GM18870 (cell line): ENCODE measurements at regions not wholly inside any gene's neighbourhood (a gene's known extent, or its start where the extent isn't known, plus 50 kb on each side); places are given as distances from the start of the nearest gene placed in this dataset.

ENCODE experiments used
- ATAC-seq: cut with Tn5 transposase; IDR thresholded peaks from one replicate; pipeline ENCODE4 v1.9.1; 2021; ENCODE audit warnings: moderate library complexity; ENCODE audit not compliant: unreplicated experiment

- ATAC-seq = no peak
These were observed 449.5 kb upstream of the PSMD7 start for GRCh38 chr16:73847090-73847489.

GRCh38 chr16:73846356-73846755 lies 450.3 kb upstream of the PSMD7 start:
- no peak for ATAC-seq

DNA sequence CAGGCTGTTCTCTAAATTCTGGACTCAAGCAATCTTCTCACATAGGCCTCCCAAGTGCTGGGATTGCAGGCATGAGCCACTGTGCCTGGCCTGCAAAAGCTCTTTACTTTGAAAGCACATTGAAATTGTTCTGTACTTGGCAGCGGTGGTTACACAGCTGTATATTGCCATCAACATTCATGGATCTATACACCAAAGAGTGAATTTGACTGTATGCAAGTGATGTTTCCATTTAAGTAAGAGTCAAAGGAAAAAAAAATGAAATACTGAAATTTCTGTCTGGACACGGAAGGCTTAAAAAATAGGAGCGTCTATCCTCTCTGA lies 450.6 kb upstream of the PSMD7 start:
- no peak for ATAC-seq

DNA sequence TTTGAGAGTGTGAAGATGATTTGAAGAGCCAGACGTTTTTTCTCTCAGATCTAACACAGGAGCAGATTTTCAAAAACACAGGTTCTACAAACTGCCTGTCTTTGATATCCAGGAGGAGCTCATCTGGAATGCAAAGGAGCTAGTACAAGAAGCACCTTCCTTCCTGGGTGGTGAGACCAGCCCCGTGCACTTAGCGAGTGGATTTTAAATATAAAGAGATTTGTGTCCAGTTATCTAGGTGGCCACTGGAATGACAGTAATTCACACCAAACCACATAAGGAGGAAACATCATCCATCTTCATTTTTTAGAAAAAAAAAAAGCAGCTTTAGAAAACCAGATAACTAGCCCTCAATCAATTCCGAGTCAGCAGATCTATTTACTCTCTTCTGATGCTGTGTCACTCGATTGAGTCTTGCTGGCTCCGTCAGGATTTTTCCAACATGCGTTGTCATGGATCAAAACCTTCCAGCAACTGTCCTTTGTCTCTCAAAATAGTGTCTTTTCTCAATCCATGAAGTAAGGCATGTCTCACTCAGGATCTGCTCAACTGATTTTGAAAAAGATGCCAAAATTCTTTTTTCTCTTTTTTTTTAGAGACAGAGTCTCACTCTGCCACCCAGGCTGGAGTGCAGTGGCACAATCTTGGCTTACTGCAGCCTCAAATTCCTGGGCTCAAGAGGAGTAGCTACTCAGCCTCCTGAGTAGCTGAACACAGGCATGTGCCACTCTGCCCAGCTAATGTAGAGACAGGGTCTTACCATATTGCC lies 451.2 kb upstream of the PSMD7 start:
- ATAC-seq = no peak

DNA sequence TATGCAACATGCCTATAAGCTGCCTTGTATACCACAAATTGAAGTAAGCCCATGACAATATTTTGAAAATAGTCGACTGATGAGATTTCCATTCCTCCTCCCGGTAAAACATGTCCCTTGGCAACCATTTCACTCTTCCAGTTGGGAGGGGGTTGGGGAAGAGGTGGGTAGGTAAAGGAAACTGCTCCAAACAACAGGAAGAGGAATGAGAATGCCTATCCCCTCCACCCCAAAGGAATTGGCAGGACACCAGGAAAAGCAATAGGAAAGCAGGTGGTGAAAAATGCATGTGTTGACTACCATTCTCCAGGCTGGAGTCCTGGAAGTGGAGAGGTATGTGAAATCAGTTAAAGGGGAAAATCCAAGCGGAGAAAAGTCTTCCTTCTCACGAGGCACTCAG lies 455.9 kb upstream of the PSMD7 start:
- no peak for ATAC-seq

DNA sequence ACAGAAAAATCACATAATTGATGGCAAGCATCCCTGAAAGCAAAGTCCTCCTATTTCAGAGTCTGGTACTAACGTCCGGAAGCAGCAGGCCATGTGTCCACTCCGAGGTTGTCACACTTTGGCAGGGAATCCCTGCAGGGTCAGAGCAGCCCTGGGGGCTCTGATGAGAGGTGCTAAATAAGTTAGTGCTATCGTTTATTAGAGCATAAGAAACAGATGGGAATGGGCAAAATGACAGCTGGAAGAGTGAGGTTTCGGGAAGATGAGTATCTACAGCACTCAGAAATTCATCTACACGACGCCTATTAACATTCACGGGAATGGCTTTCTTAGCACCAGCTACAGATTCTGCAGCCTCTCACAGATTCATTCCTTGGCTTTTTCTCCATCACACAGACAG lies 465.4 kb upstream of the PSMD7 start:
- ATAC-seq = no peak

DNA sequence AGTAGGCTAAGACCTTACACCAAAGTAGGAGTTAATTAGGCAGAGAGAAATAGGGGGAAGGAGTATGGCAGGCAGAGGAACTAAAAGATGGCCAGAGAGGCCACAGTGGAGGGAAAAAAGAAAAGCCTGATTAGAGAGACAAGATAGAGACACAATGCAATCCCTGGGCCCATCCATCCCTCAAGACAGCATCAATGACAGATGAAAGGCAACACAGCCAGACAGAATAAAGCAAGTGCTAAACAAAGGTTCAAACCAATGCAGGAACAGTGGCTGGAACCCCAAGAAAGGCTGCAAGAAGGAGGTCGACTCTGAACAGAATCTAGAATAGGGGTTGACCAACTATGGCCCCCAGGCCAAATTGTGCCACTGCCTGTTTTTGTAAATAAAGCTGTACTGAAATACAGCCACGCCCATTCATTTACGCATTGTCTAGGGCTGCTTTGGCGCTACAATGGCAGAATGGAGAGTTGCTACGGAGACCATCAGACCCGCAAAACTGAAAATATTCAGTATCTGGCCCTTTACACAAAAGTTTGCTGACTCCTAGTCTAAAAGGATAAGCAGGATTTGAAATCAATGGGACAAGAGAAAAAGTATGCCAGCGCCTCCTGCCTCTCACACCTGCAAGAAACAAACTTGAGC lies 473.3 kb upstream of the PSMD7 start:
- ATAC-seq = no peak

DNA sequence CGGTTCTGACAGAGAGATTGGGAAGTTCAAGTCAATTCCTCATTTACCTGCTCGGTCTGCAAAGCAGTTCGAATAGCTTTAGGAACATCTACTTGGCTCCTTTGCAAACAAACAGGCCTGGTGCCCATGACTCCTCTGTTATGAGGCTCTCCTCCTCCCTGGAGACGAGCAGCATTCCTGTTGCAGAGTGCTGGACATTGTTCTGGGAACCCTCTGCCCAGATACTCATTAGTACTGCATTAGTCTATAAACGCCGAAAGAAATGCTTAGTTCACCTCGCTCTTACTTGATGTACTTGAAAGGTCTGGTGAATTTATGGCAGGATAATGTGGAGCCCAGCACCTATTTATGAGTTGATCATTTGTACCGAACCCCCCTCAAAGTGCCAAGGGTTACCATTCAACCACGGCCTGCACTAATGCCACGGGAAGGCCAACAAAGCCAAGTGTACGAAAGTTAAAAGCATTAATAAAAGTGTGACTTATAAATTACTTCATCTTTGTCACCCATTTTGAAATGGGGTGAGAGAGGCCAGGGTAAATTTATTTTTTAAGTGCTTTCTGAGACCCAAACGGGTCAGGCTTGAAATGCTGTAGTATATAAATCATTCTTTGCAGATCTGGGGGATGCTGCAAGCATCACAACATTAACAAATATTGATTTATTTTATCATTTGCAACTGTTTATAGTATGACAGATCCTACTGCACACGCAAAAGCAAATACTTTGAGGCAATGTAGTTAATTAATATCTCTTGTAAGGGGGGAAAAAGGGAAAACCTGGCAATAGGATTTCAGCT lies 478.9 kb upstream of the PSMD7 start:
- ATAC-seq = no peak

DNA sequence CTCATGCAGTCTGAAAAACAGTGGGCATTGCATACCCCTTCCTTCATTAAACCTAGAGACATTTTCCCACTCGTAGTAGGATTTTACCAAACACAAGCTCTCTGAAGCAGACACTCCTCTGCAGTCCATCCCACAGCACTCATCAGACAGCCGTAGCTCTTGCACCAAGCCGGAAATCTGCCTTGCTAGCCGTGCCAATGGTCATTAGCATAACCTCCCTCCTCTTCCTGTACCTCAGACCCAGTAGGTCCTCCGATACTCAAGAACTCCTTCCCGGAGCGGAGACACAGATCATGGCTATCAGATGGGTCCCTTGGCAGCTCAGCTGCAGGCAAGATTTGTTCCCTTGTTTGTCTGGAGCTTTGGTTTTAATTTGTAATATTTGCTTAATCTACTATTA lies 483.1 kb upstream of the PSMD7 start:
- ATAC-seq = no peak

GRCh38 chr16:73804456-73804855 lies 492.2 kb upstream of the PSMD7 start:
- no peak for ATAC-seq

DNA sequence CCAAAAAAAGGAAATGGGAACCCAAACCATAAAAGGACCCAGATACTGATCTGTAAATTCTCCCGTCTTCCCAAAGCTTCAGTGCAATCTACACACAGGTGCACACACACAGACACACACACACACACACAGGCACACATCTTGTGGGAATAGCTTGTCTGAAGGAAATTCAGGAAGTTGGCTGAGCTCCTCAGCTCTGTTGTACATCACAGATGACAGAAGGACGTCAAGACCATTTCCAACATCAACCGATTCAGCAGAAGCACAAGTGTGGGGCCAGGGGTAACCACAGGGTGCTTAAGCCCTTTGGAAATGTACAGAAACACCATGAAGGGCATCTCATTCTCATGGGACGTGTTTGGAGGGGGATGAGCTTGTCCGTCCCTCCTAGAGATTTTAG lies 498.1 kb upstream of the PSMD7 start:
- ATAC-seq = no peak

DNA sequence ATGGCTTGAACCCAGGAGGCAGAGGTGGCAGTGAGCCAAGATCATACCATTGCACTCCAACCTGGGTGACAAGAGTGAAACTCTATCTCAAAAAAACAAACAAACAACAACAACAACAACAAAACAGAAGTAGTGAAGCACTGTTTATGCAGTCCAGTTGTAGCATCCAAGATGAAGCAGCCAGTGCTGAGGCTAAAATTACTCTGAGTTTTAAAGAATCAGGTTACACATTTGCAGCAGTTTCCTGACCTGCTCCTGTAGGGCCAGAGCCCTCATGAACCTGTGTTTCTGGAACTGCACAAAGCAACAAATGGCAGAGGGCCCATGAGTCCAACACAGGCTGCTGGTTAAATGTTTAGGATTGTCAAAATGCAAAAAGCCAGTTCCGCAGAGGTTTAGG lies 499.5 kb upstream of the PSMD7 start:
- no peak for ATAC-seq

DNA sequence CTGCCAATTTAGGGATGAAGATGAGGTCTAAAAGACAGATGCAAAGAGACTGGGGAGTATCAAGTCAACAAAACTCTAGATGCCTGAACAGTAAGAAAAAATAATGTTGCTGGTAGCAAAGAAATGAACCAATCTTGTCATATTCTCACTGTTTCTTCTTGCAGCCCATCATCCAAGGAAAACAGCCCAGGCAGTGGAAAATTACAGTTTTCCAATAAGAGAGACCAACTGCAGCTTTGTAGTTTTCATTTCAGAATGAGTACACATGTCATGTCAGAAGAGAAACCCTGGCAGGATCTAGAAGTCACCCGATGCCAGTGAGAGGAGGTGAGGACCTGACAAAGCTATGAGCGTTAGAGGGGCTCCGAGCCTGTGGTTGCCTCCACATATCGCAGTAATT lies 500.4 kb upstream of the PSMD7 start:
- ATAC-seq = no peak

- ATAC-seq = no peak
These were observed 501.6 kb upstream of the PSMD7 start for GRCh38 chr16:73794994-73795393.

- ATAC-seq = no peak
These were observed 502.7 kb upstream of the PSMD7 start for GRCh38 chr16:73793871-73794437.

DNA sequence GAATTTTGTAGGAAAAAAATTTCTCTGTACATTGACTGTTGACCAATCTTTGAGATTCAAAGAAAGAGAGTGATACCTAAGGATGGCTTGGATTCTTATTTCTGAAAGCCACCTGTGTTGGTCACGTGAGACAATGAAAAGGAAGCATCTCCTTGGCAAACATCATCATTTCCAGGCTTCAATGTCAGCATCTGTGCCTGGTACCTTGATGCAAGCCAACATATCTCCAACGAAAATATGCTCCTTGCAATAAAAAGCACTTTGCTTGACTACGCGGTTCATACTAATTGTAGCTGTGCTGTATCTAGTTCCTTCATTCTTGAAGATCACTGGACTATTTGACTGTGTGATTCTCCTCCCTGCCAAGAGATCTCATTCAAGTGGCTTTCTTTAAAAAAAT lies 503.4 kb upstream of the PSMD7 start:
- no peak for ATAC-seq

DNA sequence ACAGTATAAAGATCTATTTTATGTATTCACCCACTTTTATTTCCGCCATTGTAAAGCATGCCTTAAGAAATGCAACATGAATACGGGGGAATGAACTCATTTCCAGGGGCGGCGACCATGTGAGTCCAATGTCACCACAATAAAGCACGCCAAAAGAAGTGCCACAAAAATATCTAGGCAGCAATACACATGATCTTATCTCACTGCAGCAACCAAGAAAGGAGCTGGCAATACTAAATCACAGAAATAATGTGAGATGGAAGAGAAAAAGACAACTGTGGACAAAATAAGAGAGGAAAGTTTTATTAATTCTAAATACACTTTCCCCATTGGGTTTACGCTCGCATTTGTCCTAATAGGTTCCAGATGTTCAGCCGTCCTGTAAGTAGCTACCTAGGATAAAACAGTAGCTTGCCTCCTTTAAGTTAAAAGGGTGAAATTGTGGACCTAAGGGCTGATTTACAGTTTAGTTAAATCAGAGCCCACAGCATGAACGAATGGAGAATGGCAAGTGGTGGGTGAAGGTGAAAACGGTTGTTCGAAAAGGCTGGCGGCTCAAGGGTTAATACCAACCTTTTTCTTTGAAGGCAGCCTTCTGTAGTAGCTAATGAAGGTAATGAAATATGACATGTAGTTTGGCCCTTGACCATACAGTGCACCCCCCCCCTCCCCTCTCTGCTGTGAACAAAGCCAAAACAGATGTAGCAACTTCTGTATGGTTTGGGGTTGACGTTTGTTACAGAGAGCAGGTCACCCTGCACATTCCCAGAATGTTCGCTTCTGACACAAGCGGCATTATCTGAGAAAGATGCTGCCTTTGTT lies 504.2 kb upstream of the PSMD7 start:
- no peak for ATAC-seq

GRCh38 chr16:73781297-73781696 lies 515.3 kb upstream of the PSMD7 start:
- no peak for ATAC-seq

DNA sequence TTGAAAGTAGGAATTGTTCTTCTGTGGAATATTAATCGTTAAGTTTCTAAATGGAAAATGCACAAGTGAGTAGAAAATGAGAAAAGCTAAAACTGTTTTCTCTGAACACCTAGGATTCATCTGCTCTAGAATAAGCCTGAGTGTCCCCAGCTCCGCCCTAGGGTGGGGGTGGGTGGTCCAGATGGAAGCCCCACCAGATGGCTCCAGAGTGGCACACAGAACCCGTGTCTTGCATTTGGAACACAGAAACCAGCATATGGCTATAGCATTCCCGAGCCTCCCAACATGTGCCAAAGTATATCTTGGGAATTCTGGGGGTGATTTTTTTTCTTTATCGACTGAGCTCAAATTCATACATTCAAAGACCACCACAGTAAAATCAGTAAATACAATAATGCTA lies 517.7 kb upstream of the PSMD7 start:
- no peak for ATAC-seq

DNA sequence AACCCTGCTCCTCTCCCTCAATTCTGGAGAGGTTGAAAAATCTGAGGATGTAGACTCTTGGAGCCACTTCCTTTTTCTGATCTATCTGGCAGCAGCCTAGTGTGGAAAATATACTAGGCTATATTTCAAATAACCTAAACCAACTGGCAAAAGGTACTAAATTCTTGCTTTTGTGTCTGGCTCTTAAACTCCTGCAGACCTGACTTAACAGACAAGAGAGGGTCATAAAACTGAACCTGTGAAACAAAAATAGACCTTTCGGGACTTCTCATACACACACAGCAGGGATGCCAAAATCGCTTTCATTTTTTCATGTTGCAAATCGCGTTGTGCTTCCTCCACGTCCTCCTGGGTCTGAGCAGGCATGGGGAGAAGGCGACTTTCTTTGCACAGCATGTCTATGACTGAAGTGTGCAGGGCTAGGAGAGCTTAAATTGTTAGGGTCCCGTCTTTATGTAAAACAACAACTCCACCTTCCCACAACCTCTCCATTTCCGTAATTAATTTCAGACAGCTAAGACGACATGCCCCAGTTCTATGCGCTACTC lies 520.7 kb upstream of the PSMD7 start:
- ATAC-seq = no peak
